Endothelial cell of umbilical vein (primary cell): ENCODE measurements at regions not wholly inside any gene's neighbourhood (a gene's known extent, or its start where the extent isn't known, plus 50 kb on each side); places are given as distances from the start of the nearest gene placed in this dataset.

ENCODE experiments used
- BruUV-seq: library from RNA; stranded (reverse); fragments of 400-500 nt; replicated peaks from 2 replicates; lab custom pipeline; 2021; lab: Mats Ljungman, UMichigan
- CTCF ChIA-PET: fragments of 300-600, 350-600 bp; sonication (Branson Sonifier 250); formaldehyde crosslinking; loops from one replicate; lab custom pipeline; 2021; ENCODE audit warnings: antibody characterized with exemption, inconsistent platforms; lab: Charles Lee
- POLR2A ChIA-PET: fragments of 300-600, 350-600 bp; sonication (Branson Sonifier 250); formaldehyde crosslinking; loops from one replicate; lab custom pipeline; 2021; ENCODE audit warnings: antibody characterized with exemption, inconsistent platforms; lab: Charles Lee
- DNase-seq: peaks from one replicate; pipeline ENCODE4 v3.0.0-alpha.2; 2011; ENCODE audit warnings: low read depth, low spot score
- FAIRE-seq: peaks from 2 replicates; lab custom pipeline; 2011; peaks lifted over from hg19 to GRCh38; lab: Jason Lieb, UNC
- H2AFZ ChIP-seq: 2 replicates; pipeline ENCODE4 v1.6.0; 2012; ENCODE audit warnings: low read depth, low read length, control low read depth, inconsistent platforms
- H3K27ac ChIP-seq: 2 replicates; pipeline ENCODE4 v1.5.1; 2011; ENCODE audit warnings: low read depth, mild to moderate bottlenecking, control low read depth, low read length, moderate library complexity; ENCODE audit not compliant: insufficient read depth
- H3K27me3 ChIP-seq, 2 experiments: 2 replicates each; pipeline versions ENCODE4 v1.6.0 to v1.6.1; 2011; ENCODE audit warnings: low read length in 2 of 2, mixed read lengths in 1 of 2; ENCODE audit not compliant: control insufficient read depth in 2 of 2, insufficient read depth in 2 of 2
- H3K36me3 ChIP-seq, 2 experiments: 2 replicates in 1 of 2; 3 replicates in 1 of 2; pipeline ENCODE4 v1.5.1; 2011; ENCODE audit warnings: low read length in 2 of 2, mild to moderate bottlenecking in 1 of 2, moderate library complexity in 1 of 2; ENCODE audit not compliant: control insufficient read depth in 2 of 2, insufficient read depth in 2 of 2; ENCODE audit errors: extremely low read depth in 1 of 2
- H3K4me1 ChIP-seq: 3 replicates; pipeline ENCODE4 v1.5.1; 2011; ENCODE audit warnings: mild to moderate bottlenecking, low read length; ENCODE audit not compliant: control insufficient read depth, insufficient read depth; ENCODE audit errors: extremely low read depth
- H3K4me2 ChIP-seq: 2 replicates; pipeline ENCODE4 v1.6.1; 2011; ENCODE audit warnings: low read length, control low read depth, mixed read lengths; ENCODE audit not compliant: insufficient read depth
- H3K4me3 ChIP-seq, 3 experiments: fragments of 200-600 bp in 1 of 3; sonication (generic), shearing (Covaris generic) in 1 of 3; replicated peaks in 1 of 3; 2 replicates each; pipeline ENCODE4 v1.5.1; 2011 to 2016; ENCODE audit warnings: control low read depth in 3 of 3, low read length in 3 of 3, mild to moderate bottlenecking in 2 of 3, inconsistent platforms in 1 of 3, low read depth in 1 of 3, moderate library complexity in 1 of 3; ENCODE audit not compliant: insufficient read depth in 1 of 3
- H3K79me2 ChIP-seq: 2 replicates; pipeline ENCODE4 v1.6.0; 2012; ENCODE audit warnings: low read length, inconsistent platforms; ENCODE audit not compliant: control insufficient read depth, insufficient read depth
- H3K9ac ChIP-seq: replicated peaks from 2 replicates; pipeline ENCODE3; 2011; ENCODE audit warnings: low read length, control low read depth; ENCODE audit not compliant: insufficient read depth; ENCODE audit errors: extremely low read depth
- H3K9me1 ChIP-seq: replicated peaks from 3 replicates; pipeline ENCODE4 v1.6.0; 2011; ENCODE audit warnings: mild to moderate bottlenecking, low read length; ENCODE audit not compliant: control insufficient read depth, insufficient read depth; ENCODE audit errors: extremely low read depth
- H3K9me3 ChIP-seq: replicated peaks from 2 replicates; pipeline ENCODE4 v1.5.1; 2012; ENCODE audit warnings: low read length, inconsistent platforms; ENCODE audit not compliant: control insufficient read depth, insufficient read depth
- H4K20me1 ChIP-seq: replicated peaks from 2 replicates; pipeline ENCODE3; 2011; ENCODE audit warnings: mild to moderate bottlenecking, low read length; ENCODE audit not compliant: control insufficient read depth, insufficient read depth; ENCODE audit errors: extremely low read depth
- CTCF ChIP-seq, 2 donors: IDR thresholded peaks; 1 replicate in 1 of 2; 2 replicates in 1 of 2; pipeline ENCODE4 v1.5.1; 2011; ENCODE audit warnings: low read length in 2 of 2, mild to moderate bottlenecking in 2 of 2, moderate library complexity in 2 of 2, control low read depth in 1 of 2, inconsistent platforms in 1 of 2, low read depth in 1 of 2; ENCODE audit not compliant: insufficient read depth in 1 of 2; ENCODE audit errors: extremely low read depth in 1 of 2
- EZH2 ChIP-seq: IDR thresholded peaks from 2 replicates; pipeline ENCODE4 v1.6.1; 2012; ENCODE audit warnings: borderline replicate concordance, low read depth, mild to moderate bottlenecking, moderate library complexity, low read length, inconsistent platforms; ENCODE audit not compliant: severe bottlenecking
- FOS ChIP-seq: IDR thresholded peaks from 2 replicates; pipeline ENCODE4 v1.6.1; 2011; ENCODE audit warnings: mild to moderate bottlenecking, low read length, moderate library complexity, borderline replicate concordance; ENCODE audit not compliant: insufficient read depth
- JUN ChIP-seq: IDR thresholded peaks from 2 replicates; pipeline ENCODE4 v1.6.1; 2011; ENCODE audit warnings: borderline replicate concordance, low read depth; ENCODE audit not compliant: insufficient read length, insufficient read depth
- MYC ChIP-seq: IDR thresholded peaks from one replicate; pipeline ENCODE4 v1.6.1; 2011; ENCODE audit warnings: mild to moderate bottlenecking, low read depth, low read length
- dilution Hi-C: fragments of 300-500 bp; cut with MboI; formaldehyde crosslinking; loops from one replicate; pipeline ENCODE4 v1.15.0; 2019; ENCODE audit warnings: low sequenced_read_pairs; ENCODE audit not compliant: extremely low pct_ligation_motif_present
- intact Hi-C: fragments of 100-400 bp; cut with micrococcal nuclease; formaldehyde crosslinking; loops from one replicate; pipeline ENCODE4 v1.10.0; 2022

- no TSS peak for BruUV-seq
- intact Hi-C loops, result no loop called here
Measured at GRCh38 chr3:190188197-190188596, 67.5 kb upstream of the P3H2 start.

More at GRCh38 chr3:190188197-190188596, 67.5 kb upstream of the P3H2 start:
- no peak overlapping the region for H3K4me3 ChIP-seq
- ChIA-PET CTCF (interaction anchor here (0.6 to 0.9 kb wide), 2 partner anchors 221 to 240 kb away, joined by 3 read pairs; no protein-coding TSS in a partner anchor), POLR2A (no interaction called here)
- H3K9me3 ChIP-seq, result no peaks in the 10 kb centered on the region
- dilution Hi-C loops, result no loop called here
- no peaks in the 10 kb centered on the region for H3K27me3 ChIP-seq
- H3K4me1 ChIP-seq, result no peaks in the 10 kb centered on the region
- no peaks in the 10 kb centered on the region for H3K36me3 ChIP-seq
- H2AFZ ChIP-seq, result no peak overlapping the region
- DNase-seq (no peak), FAIRE-seq (no peak)
- no peak overlapping the region for H3K4me2 ChIP-seq
- TF ChIP-seq CTCF (IDR thresholded peaks at IDR 0.05; ENCODE audit: extremely low read depth in 1 of 2, insufficient read depth in 1 of 2, low read depth in 1 of 2, low read length in 2 of 2) (no peak), JUN (no peak), EZH2 (no peak), FOS (no peak), MYC (no peak)
- H3K27ac ChIP-seq, result no peak overlapping the region
- no peaks in the 10 kb centered on the region for H3K79me2 ChIP-seq
- no peaks in the 10 kb centered on the region for H3K9me1 ChIP-seq
- H3K9ac ChIP-seq, result no peak overlapping the region
- no peaks in the 10 kb centered on the region for H4K20me1 ChIP-seq
